AG04450 (cell line): ENCODE measurements at regions not wholly inside any gene's neighbourhood (a gene's known extent, or its start where the extent isn't known, plus 50 kb on each side); places are given as distances from the start of the nearest gene placed in this dataset.

ENCODE experiments used
- CTCF ChIA-PET: fragments of 300-600, 350-600 bp; formaldehyde crosslinking; extraction: SDS; loops from one replicate; lab custom pipeline; 2022; ENCODE audit warnings: antibody characterized with exemption, inconsistent platforms; lab: Charles Lee
- POLR2A ChIA-PET: fragments of 350-600 bp; formaldehyde crosslinking; extraction: SDS; loops from one replicate; lab custom pipeline; 2021; ENCODE audit warnings: antibody characterized with exemption, inconsistent platforms; lab: Yijun Ruan, JAX
- DNase-seq: peaks from one replicate; pipeline ENCODE4 v3.0.0-alpha.2; 2011; ENCODE audit warnings: low read depth, low spot score
- H3K27ac ChIP-seq: one replicate; pipeline ENCODE4 v1.5.1; 2012; ENCODE audit warnings: low read depth, low read length, control low read depth
- H3K27me3 ChIP-seq: one replicate; pipeline ENCODE4 v1.6.0; 2012; ENCODE audit warnings: low read length; ENCODE audit not compliant: control insufficient read depth, insufficient read depth
- H3K4me3 ChIP-seq: 2 replicates; pipeline ENCODE4 v1.5.1; 2011; ENCODE audit warnings: mild to moderate bottlenecking, low read depth, low read length, control low read depth
- H3K9me3 ChIP-seq: 2 replicates; pipeline ENCODE4 v1.5.1; 2012; ENCODE audit warnings: low read length; ENCODE audit not compliant: control insufficient read depth, insufficient read depth
- TF ChIP-seq, protein P1 (sequence below): IDR thresholded peaks from 2 replicates; pipeline ENCODE4 v1.5.1; 2011; ENCODE audit warnings: low read depth, low read length, control low read depth, inconsistent platforms

- Histone ChIP-seq H3K9me3 (no peaks in the 10 kb centered on the region), H3K27me3 (no peaks in the 10 kb centered on the region), H3K27ac (peak overlapping the region; percentile 54), H3K4me3 (no peak overlapping the region)
- no peak for DNase-seq
- ChIA-PET POLR2A (interaction anchor here (0.7 kb wide), 1 partner anchor 47 kb away, joined by 3 read pairs; no protein-coding TSS in a partner anchor), CTCF (interaction anchor here (1.0 to 5.9 kb wide), 2 partner anchors 14 to 225 kb away, joined by 4 to 38 read pairs; no protein-coding TSS in a partner anchor)
- TF ChIP-seq, protein P1, sequence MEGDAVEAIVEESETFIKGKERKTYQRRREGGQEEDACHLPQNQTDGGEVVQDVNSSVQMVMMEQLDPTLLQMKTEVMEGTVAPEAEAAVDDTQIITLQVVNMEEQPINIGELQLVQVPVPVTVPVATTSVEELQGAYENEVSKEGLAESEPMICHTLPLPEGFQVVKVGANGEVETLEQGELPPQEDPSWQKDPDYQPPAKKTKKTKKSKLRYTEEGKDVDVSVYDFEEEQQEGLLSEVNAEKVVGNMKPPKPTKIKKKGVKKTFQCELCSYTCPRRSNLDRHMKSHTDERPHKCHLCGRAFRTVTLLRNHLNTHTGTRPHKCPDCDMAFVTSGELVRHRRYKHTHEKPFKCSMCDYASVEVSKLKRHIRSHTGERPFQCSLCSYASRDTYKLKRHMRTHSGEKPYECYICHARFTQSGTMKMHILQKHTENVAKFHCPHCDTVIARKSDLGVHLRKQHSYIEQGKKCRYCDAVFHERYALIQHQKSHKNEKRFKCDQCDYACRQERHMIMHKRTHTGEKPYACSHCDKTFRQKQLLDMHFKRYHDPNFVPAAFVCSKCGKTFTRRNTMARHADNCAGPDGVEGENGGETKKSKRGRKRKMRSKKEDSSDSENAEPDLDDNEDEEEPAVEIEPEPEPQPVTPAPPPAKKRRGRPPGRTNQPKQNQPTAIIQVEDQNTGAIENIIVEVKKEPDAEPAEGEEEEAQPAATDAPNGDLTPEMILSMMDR = no peak
Measured at GRCh38 chr18:70420146-70420898, 131.5 kb downstream of the SOCS6 start.

- no peaks in the 10 kb centered on the region for H3K9me3 ChIP-seq
- H3K4me3 ChIP-seq = no peak overlapping the region
- H3K27ac ChIP-seq = no peak overlapping the region
- CTCF ChIA-PET = interaction anchor here (0.7 to 1.1 kb wide), 2 partner anchors 36 to 224 kb away, joined by 4 read pairs; no protein-coding TSS in a partner anchor
- H3K27me3 ChIP-seq = no peaks in the 10 kb centered on the region
- no peak for DNase-seq
- TF ChIP-seq, protein P1 = no peak
- POLR2A ChIA-PET = no interaction called here
Measured at GRCh38 chr18:70419526-70419925, 130.7 kb downstream of the SOCS6 start.

DNA sequence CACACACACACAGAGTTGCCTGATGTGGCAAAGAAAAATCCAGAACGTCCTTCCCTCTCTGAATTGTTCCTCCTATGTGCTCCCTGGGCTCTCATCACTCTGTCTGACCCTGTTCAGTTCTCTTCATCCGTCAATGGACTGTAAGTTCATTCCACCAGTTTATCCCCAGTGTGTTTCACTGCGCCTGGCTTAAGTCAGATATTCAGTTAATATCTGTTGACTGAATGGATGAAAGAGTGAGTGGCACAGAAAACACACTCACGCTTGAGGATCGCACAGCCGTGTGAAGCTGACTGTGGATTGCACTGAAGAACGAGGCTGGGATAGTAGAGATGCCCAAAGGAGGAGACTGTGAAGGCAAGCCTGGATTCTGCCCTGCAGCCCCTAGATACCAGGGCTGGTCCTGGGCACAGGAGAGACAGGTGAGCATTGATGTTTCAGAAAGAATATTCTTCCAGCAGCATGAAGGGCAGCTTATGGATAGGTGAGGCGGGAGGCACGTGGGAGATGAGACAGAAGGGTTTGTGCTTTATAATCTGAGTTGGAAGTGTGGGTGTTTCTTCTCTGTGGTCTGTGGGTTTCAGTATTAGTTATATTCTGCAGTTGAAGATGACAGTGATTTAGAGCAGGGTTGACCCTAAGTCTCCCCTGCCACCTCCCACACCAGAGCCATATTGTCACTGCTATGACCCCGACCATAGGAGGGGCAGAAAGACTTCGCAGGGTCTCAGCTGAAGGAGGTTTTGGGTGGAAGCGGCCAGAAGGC, 129.9 kb downstream of the SOCS6 start:
- POLR2A ChIA-PET = no interaction called here
- no peak overlapping the region for H3K27ac ChIP-seq
- TF ChIP-seq, protein P1 = no peak

GRCh38 chr18:70417847-70418246, 129.0 kb downstream of the SOCS6 start:
- TF ChIP-seq, protein P1 = no peak
- POLR2A ChIA-PET = no interaction called here
- CTCF ChIA-PET = no interaction called here
- DNase-seq = no peak
- no peaks in the 10 kb centered on the region for H3K27me3 ChIP-seq
- no peaks in the 10 kb centered on the region for H3K9me3 ChIP-seq
- H3K4me3 ChIP-seq = no peak overlapping the region
- H3K27ac ChIP-seq = no peak overlapping the region

More for the DNA sequence above, 129.9 kb downstream of the SOCS6 start:
- Histone ChIP-seq H3K9me3 (no peaks in the 10 kb centered on the region), H3K27me3 (no peaks in the 10 kb centered on the region), H3K4me3 (no peak overlapping the region)
- no peak for DNase-seq
- CTCF ChIA-PET = interaction anchor here (0.5 to 1.1 kb wide), 3 partner anchors 14 to 223 kb away, joined by 3 to 4 read pairs (median 4); no protein-coding TSS in a partner anchor
